GM13976 (cell line): ENCODE measurements at regions not wholly inside any gene's neighbourhood (a gene's known extent, or its start where the extent isn't known, plus 50 kb on each side); places are given as distances from the start of the nearest gene placed in this dataset.

Experiments used
- DNase-seq: peaks from one replicate; pipeline ENCODE4 v3.0.0; 2012; ENCODE audit warnings: low spot score
- CTCF ChIP-seq: IDR thresholded peaks from 2 replicates; pipeline ENCODE4 v1.5.1; 2012; ENCODE audit warnings: borderline replicate concordance, mild to moderate bottlenecking; ENCODE audit not compliant: insufficient read depth; ENCODE audit errors: extremely low read depth, missing control alignments, control extremely low read depth
- in situ Hi-C: fragments of 300-500 bp; cut with MboI; formaldehyde crosslinking; loops from one replicate; pipeline ENCODE4 v1.12.0; 2022; ENCODE audit warnings: low sequenced_read_pairs, mixed read lengths, inconsistent platforms; ENCODE audit not compliant: unreplicated experiment

- TF ChIP-seq CTCF, result no peak
- in situ Hi-C loops, result no loop called here
- DNase-seq, result no peak
These were observed 60.6 kb upstream of the BLID start for GRCh38 chr11:122176651-122177050.

- in situ Hi-C loops, result no loop called here
- no peak for TF ChIP-seq CTCF
- no peak for DNase-seq
These were observed 59.3 kb upstream of the BLID start for GRCh38 chr11:122175306-122175705.

GRCh38 chr11:122173587-122173986, 57.6 kb upstream of the BLID start:
- in situ Hi-C loops, result no loop called here
- TF ChIP-seq CTCF, result no peak
- no peak for DNase-seq

GRCh38 chr11:122173074-122173450, 57.0 kb upstream of the BLID start:
- in situ Hi-C loops, result no loop called here
- TF ChIP-seq CTCF, result no peak
- DNase-seq, result no peak

GRCh38 chr11:122172352-122173073, 56.5 kb upstream of the BLID start:
- in situ Hi-C loops, result no loop called here
- TF ChIP-seq CTCF, result no peak

GRCh38 chr11:122170815-122171475, 54.9 kb upstream of the BLID start:
- DNase-seq, result no peak
- TF ChIP-seq CTCF, result no peak
- in situ Hi-C loops, result no loop called here

More at GRCh38 chr11:122172352-122173073, 56.5 kb upstream of the BLID start:
- no peak for DNase-seq
